WERI-Rb-1 (cell line): ENCODE measurements at regions not wholly inside any gene's neighbourhood (a gene's known extent, or its start where the extent isn't known, plus 50 kb on each side); places are given as distances from the start of the nearest gene placed in this dataset.

Experiments used
- DNase-seq: peaks from one replicate; pipeline ENCODE4 v3.0.0-alpha.2; 2020
- H3K27ac ChIP-seq: fragments of 250-450 bp; sonication (Bioruptor Pico); 2 replicates; pipeline ENCODE4 v1.5.1; 2020; ENCODE audit warnings: mild to moderate bottlenecking, moderate library complexity
- H3K27me3 ChIP-seq: fragments of 250-450 bp; sonication (Bioruptor Pico); 2 replicates; pipeline ENCODE4 v1.5.1; 2021; ENCODE audit warnings: mild to moderate bottlenecking, low read depth, moderate library complexity; ENCODE audit not compliant: insufficient read depth, severe bottlenecking
- H3K36me3 ChIP-seq: fragments of 250-450 bp; sonication (Bioruptor Pico); 2 replicates; pipeline ENCODE4 v1.5.1; 2020; ENCODE audit warnings: mild to moderate bottlenecking, moderate library complexity
- H3K4me3 ChIP-seq: 2 replicates; pipeline ENCODE4 v1.5.1; 2011; ENCODE audit warnings: low read depth, mild to moderate bottlenecking, control low read depth, low read length
- H3K9me3 ChIP-seq: fragments of 250-450 bp; sonication (Bioruptor Pico); 2 replicates; pipeline ENCODE4 v1.5.1; 2021; ENCODE audit warnings: mild to moderate bottlenecking, moderate library complexity; ENCODE audit not compliant: severe bottlenecking
- TF ChIP-seq, protein P1 (sequence below): IDR thresholded peaks from 2 replicates; pipeline ENCODE4 v1.5.1; 2011; ENCODE audit warnings: low read depth, mild to moderate bottlenecking, control low read depth, inconsistent platforms, low read length

DNA sequence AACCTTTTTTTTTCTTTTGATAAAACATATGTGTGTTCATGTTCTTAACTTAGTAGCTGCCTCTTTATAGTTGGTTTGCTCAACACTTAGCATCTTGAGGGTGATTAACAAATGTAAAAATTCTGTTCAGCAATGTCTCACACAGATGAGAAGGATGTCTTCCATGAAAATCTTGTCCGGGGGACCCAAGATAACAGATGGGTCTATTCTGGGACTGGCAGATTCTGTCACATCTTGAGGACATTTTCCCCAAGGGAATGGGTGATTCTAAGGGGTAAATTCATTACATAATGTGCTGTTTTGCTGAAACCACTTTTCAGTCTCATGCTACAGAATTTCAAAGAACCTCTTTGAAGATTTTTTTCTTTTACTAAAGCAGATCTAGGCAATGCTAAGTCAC, 342.2 kb downstream of the IGSF11 start:
- no peak for DNase-seq
- no peak overlapping the region for H3K27ac ChIP-seq
- H3K27me3 ChIP-seq, result peaks cover 49% of the 10 kb centered on the region
- H3K9me3 ChIP-seq, result no peaks in the 10 kb centered on the region
- H3K36me3 ChIP-seq, result no peaks in the 10 kb centered on the region
- H3K4me3 ChIP-seq, result no peak overlapping the region
- TF ChIP-seq, protein P1, sequence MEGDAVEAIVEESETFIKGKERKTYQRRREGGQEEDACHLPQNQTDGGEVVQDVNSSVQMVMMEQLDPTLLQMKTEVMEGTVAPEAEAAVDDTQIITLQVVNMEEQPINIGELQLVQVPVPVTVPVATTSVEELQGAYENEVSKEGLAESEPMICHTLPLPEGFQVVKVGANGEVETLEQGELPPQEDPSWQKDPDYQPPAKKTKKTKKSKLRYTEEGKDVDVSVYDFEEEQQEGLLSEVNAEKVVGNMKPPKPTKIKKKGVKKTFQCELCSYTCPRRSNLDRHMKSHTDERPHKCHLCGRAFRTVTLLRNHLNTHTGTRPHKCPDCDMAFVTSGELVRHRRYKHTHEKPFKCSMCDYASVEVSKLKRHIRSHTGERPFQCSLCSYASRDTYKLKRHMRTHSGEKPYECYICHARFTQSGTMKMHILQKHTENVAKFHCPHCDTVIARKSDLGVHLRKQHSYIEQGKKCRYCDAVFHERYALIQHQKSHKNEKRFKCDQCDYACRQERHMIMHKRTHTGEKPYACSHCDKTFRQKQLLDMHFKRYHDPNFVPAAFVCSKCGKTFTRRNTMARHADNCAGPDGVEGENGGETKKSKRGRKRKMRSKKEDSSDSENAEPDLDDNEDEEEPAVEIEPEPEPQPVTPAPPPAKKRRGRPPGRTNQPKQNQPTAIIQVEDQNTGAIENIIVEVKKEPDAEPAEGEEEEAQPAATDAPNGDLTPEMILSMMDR, result no peak

DNA sequence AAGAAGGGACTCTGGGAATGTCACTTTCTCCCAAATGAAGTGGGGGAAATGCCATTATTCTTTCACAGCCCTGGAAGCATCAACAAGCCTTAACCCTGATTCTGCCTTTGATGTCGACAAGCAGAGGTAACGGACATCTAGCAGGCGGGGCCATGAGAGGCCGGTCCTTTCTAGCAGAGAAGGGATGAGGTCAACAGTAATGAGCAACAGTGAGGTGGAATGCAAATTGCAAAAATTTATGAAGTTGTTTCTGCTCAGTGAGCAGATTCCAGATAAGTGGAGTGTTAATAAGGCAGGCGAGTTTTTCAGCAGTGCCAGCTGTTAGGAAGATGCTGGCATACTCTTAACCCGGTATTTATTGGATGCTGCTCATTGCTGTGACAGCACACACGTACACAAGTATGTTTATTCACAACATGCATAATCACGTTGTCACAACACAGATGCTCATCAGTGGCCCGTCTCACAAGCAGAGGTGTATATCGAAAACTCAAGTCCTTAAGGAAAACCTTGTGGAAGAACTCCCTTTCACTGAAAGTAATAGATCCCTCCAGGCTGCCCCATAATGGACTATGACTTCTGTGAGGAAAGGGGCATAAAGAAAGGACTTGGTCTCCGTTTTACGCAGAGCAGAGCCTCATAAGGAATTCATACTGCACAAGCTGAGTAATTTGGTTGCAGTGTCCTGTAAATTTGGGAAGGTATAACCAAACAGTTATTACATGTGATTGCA, 329.0 kb downstream of the IGSF11 start:
- Histone ChIP-seq H3K36me3 (no peaks in the 10 kb centered on the region), H3K4me3 (no peak overlapping the region), H3K9me3 (no peaks in the 10 kb centered on the region), H3K27me3 (peaks cover 64% of the 10 kb centered on the region), H3K27ac (no peak overlapping the region)
- DNase-seq, result no peak
- TF ChIP-seq, protein P1, result no peak

DNA sequence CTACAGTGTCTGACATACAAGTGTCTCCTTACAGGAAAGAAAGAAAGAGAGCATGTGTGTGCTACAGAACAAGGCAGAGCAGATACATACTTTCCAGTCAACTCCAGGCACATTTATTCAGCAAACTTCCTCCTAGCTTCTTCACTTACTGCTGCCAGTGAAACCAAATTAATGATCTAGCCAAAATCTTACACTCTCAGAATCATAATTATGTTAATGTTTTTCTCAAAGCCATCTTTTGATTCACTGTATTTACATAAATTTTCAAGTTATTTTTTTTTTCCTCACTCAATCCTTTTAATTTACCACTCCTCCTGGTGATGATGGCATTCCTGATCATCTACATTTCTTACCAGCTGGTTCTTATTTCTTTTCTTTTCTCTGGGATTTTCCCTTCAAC, 326.7 kb downstream of the IGSF11 start:
- Histone ChIP-seq H3K27ac (no peak overlapping the region), H3K9me3 (no peaks in the 10 kb centered on the region), H3K4me3 (no peak overlapping the region), H3K36me3 (no peaks in the 10 kb centered on the region), H3K27me3 (peaks cover 53% of the 10 kb centered on the region)
- TF ChIP-seq, protein P1, result no peak
- no peak for DNase-seq

DNA sequence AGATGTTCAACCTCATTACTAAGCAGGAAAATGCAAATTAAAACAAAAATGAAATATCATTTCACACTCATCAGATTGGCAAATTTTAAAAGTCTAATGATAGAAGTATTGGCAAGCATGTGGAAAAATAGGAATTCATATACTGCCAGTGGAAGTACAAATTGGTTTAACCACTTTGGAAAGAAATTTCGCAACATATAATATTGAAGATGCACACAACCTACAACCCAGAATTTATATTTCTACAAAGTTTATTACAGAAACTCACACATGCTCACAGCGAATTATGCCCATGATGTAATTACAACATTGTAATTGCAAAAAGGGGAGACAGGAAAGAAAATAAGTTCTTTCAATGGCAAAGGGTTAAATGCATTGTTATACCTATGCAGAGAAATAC, 324.1 kb downstream of the IGSF11 start:
- Histone ChIP-seq H3K36me3 (no peaks in the 10 kb centered on the region), H3K27me3 (peaks cover 41% of the 10 kb centered on the region), H3K9me3 (no peaks in the 10 kb centered on the region), H3K4me3 (no peak overlapping the region), H3K27ac (no peak overlapping the region)
- TF ChIP-seq, protein P1, result no peak
- no peak for DNase-seq

DNA sequence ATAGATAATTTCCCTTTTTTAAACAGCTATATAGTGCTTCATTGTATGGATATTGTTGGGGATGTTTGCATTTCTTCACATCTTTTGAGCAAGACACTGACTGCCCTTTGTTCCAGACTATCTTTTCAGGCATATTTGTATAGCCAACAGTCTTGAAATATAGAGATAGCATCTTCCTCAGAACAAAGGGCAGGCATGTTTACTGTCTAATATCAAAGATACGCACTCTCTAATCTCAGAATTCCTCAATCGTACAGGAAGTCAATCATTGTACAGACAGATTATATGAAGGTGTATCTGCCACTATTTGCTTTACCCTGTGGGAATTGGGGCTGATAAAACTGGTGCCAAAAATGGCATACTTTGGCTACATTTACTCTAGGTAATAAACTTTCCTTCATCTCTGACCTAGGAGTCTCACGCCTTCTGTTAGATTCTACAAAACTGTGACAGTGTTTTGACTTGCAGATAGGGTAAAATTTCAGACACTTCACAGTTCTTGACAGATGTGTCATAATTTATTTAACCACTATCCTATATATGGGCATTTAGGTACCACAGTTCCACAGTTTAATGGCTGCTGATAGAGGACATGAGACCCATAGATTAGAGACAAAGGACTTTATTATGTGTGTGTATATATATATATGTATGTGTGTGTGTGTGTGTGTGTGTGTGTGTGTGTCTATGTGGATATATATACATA, 321.0 kb downstream of the IGSF11 start:
- H3K27me3 ChIP-seq, result peaks cover 18% of the 10 kb centered on the region
- H3K4me3 ChIP-seq, result no peak overlapping the region
- TF ChIP-seq, protein P1, result no peak
- no peak overlapping the region for H3K27ac ChIP-seq
- H3K36me3 ChIP-seq, result no peaks in the 10 kb centered on the region
- DNase-seq, result no peak
- no peaks in the 10 kb centered on the region for H3K9me3 ChIP-seq
